ENCODE measurements at regions not wholly inside any gene's neighbourhood (a gene's known extent, or its start where the extent isn't known, plus 50 kb on each side); places are given as distances from the start of the nearest gene placed in this dataset.

DNA sequence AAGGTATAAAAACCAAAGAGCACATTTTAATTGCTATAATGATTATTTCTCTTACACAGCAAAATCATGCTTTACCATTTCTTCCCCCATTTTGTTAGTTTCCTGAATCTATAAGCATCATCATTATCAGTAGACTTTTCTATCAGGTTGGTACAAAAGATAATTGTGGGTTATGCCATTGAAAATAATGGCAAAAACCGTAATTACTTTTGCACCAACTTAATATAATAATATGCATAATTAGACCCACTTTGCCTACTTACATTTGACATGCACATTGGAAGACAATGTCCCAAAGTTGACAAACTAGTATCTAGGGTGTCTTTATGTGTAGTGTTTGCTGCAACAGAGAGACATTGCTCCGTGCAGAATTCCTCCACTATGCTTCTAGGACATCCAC lies 594.2 kb downstream of the LMO4 start:
- TF ChIP-seq, protein P1, sequence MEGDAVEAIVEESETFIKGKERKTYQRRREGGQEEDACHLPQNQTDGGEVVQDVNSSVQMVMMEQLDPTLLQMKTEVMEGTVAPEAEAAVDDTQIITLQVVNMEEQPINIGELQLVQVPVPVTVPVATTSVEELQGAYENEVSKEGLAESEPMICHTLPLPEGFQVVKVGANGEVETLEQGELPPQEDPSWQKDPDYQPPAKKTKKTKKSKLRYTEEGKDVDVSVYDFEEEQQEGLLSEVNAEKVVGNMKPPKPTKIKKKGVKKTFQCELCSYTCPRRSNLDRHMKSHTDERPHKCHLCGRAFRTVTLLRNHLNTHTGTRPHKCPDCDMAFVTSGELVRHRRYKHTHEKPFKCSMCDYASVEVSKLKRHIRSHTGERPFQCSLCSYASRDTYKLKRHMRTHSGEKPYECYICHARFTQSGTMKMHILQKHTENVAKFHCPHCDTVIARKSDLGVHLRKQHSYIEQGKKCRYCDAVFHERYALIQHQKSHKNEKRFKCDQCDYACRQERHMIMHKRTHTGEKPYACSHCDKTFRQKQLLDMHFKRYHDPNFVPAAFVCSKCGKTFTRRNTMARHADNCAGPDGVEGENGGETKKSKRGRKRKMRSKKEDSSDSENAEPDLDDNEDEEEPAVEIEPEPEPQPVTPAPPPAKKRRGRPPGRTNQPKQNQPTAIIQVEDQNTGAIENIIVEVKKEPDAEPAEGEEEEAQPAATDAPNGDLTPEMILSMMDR (IDR thresholded peaks at IDR 0.05), result no peak
- TF ChIP-seq POLR2A (IDR thresholded peaks at IDR 0.05), result no peak

Data from lower leg skin (tissue), 3 donors.